ENCODE measurements at regions not wholly inside any gene's neighbourhood (a gene's known extent, or its start where the extent isn't known, plus 50 kb on each side); places are given as distances from the start of the nearest gene placed in this dataset.

- Histone ChIP-seq H3K27ac (ENCODE audit: insufficient read depth, low read depth, low read length) (no peak overlapping the region), H2AFZ (ENCODE audit: low read depth, low read length) (no peak overlapping the region), H3K36me3 (ENCODE audit: control insufficient read depth in 2 of 2, extremely low read depth in 1 of 2, insufficient read depth in 2 of 2, low read length in 2 of 2) (no peaks in the 10 kb centered on the region), H3K4me2 (ENCODE audit: insufficient read depth, low read length) (no peak overlapping the region), H3K9me3 (replicated peaks; ENCODE audit: control insufficient read depth, insufficient read depth, low read length) (peaks cover 2% of the 10 kb centered on the region), H3K4me3 (replicated peaks in 1 of 3; ENCODE audit: insufficient read depth in 1 of 3, low read depth in 1 of 3, low read length in 3 of 3) (no peak overlapping the region), H3K4me1 (ENCODE audit: control insufficient read depth, extremely low read depth, insufficient read depth, low read length) (no peaks in the 10 kb centered on the region), H3K79me2 (ENCODE audit: control insufficient read depth, insufficient read depth, low read length) (no peaks in the 10 kb centered on the region), H3K9me1 (replicated peaks; ENCODE audit: control insufficient read depth, extremely low read depth, insufficient read depth, low read length) (no peaks in the 10 kb centered on the region), H3K27me3 (ENCODE audit: control insufficient read depth in 2 of 2, insufficient read depth in 2 of 2, low read length in 2 of 2) (no peaks in the 10 kb centered on the region), H3K9ac (replicated peaks; ENCODE audit: extremely low read depth, insufficient read depth, low read length) (no peak overlapping the region), H4K20me1 (replicated peaks; ENCODE audit: control insufficient read depth, extremely low read depth, insufficient read depth, low read length) (no peaks in the 10 kb centered on the region)
- TF ChIP-seq EZH2 (IDR thresholded peaks at IDR 0.05; ENCODE audit: borderline replicate concordance, low read depth, low read length, severe bottlenecking) = no peak
- TF ChIP-seq, protein P1, sequence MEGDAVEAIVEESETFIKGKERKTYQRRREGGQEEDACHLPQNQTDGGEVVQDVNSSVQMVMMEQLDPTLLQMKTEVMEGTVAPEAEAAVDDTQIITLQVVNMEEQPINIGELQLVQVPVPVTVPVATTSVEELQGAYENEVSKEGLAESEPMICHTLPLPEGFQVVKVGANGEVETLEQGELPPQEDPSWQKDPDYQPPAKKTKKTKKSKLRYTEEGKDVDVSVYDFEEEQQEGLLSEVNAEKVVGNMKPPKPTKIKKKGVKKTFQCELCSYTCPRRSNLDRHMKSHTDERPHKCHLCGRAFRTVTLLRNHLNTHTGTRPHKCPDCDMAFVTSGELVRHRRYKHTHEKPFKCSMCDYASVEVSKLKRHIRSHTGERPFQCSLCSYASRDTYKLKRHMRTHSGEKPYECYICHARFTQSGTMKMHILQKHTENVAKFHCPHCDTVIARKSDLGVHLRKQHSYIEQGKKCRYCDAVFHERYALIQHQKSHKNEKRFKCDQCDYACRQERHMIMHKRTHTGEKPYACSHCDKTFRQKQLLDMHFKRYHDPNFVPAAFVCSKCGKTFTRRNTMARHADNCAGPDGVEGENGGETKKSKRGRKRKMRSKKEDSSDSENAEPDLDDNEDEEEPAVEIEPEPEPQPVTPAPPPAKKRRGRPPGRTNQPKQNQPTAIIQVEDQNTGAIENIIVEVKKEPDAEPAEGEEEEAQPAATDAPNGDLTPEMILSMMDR (IDR thresholded peaks at IDR 0.05; ENCODE audit: extremely low read depth in 1 of 2, insufficient read depth in 1 of 2, low read depth in 1 of 2, low read length in 2 of 2) = no peak
- TF ChIP-seq POLR2A (IDR thresholded peaks at IDR 0.05; ENCODE audit: low read depth, low read length) = no peak
- no peak for TF ChIP-seq GATA2 (IDR thresholded peaks at IDR 0.05; ENCODE audit: insufficient read depth, insufficient read length, low read depth, low read length)
- no peak for TF ChIP-seq MYC (IDR thresholded peaks at IDR 0.05; ENCODE audit: low read depth, low read length)
- no peak for TF ChIP-seq POLR2AphosphoS5 (IDR thresholded peaks at IDR 0.05; ENCODE audit: insufficient read depth, low read depth, low read length)
- TF ChIP-seq, protein P2, sequence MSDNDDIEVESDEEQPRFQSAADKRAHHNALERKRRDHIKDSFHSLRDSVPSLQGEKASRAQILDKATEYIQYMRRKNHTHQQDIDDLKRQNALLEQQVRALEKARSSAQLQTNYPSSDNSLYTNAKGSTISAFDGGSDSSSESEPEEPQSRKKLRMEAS (IDR thresholded peaks at IDR 0.05; ENCODE audit: insufficient read depth, insufficient read length) = no peak
- TF ChIP-seq FOS (IDR thresholded peaks at IDR 0.05; ENCODE audit: borderline replicate concordance, insufficient read depth, low read length) = no peak
- no peak for TF ChIP-seq JUN (IDR thresholded peaks at IDR 0.05; ENCODE audit: borderline replicate concordance, insufficient read depth, insufficient read length, low read depth)
- CTCF ChIA-PET = no interaction called here
- no TSS peak for BruUV-seq (replicated peaks)
- FAIRE-seq (no peak), DNase-seq (ENCODE audit: low read depth, low spot score) (no peak)
- intact Hi-C loops (cut with micrococcal nuclease) = no loop called here
- POLR2A ChIA-PET = no interaction called here
- dilution Hi-C loops (cut with MboI; ENCODE audit: extremely low pct_ligation_motif_present, low sequenced_read_pairs) = no loop called here
Measured at GRCh38 chr6:9315966-9316650, 880.8 kb upstream of the SLC35B3 start.
